ENCODE measurements at regions not wholly inside any gene's neighbourhood (a gene's known extent, or its start where the extent isn't known, plus 50 kb on each side); places are given as distances from the start of the nearest gene placed in this dataset.

DNA sequence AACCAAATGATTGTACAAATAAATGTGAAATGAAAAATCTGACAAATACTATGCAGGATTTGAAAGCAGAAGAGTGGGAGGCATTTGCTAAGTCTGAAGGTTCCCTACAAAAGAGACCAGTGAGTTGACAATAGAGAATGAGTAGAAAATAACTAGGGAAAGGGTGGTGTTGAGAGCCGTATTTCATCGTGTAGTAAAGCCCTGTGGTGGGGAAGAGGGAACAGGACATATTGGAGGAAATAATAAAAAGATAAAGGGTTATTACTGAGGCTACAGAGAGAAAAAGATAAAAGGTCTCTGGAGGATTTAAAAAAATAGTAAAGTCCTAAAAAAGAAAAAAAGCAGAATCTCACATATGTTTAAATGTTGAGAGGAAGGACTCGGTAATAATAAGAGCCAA lies 268.8 kb downstream of the DUSP6 start:
- TF ChIP-seq YY1 (IDR thresholded peaks at IDR 0.05; ENCODE audit: insufficient read depth, insufficient read length) (no peak), ZNF274 (IDR thresholded peaks at IDR 0.05; ENCODE audit: low read depth, low read length) (no peak), SUZ12 (IDR thresholded peaks at IDR 0.05; ENCODE audit: extremely low read depth, insufficient read depth, insufficient read length) (no peak)
